ENCODE measurements at regions not wholly inside any gene's neighbourhood (a gene's known extent, or its start where the extent isn't known, plus 50 kb on each side); places are given as distances from the start of the nearest gene placed in this dataset.

- no peak for DNase-seq (ENCODE audit: low spot score)
Observed at GRCh38 chr2:52857722-52858121, 909.9 kb upstream of the CHAC2 start.

GRCh38 chr2:52852006-52852405 is 915.6 kb upstream of the CHAC2 start:
- DNase-seq (ENCODE audit: low spot score) = no peak

- DNase-seq (ENCODE audit: low spot score) = no peak
Observed at GRCh38 chr2:52844701-52845423, 922.7 kb upstream of the CHAC2 start.

GRCh38 chr2:52835909-52836308 is 931.7 kb upstream of the CHAC2 start:
- DNase-seq (ENCODE audit: low spot score) = no peak

- DNase-seq (ENCODE audit: low spot score) = no peak
Observed at GRCh38 chr2:52831216-52831615, 936.4 kb upstream of the CHAC2 start.

- no peak for DNase-seq (ENCODE audit: low spot score)
Observed at GRCh38 chr2:52828112-52828511, 939.5 kb upstream of the CHAC2 start.

- DNase-seq (ENCODE audit: low spot score) = no peak
Observed at GRCh38 chr2:52821631-52822030, 946.0 kb upstream of the CHAC2 start.

- no peak for DNase-seq (ENCODE audit: low spot score)
Observed at GRCh38 chr2:52818958-52819357, 948.6 kb upstream of the CHAC2 start.

- no peak for DNase-seq (ENCODE audit: low spot score)
Observed at GRCh38 chr2:52810460-52810859, 957.1 kb upstream of the CHAC2 start.

- no peak for DNase-seq (ENCODE audit: low spot score)
Observed at GRCh38 chr2:52805901-52806410, 961.6 kb upstream of the CHAC2 start.

- no peak for DNase-seq (ENCODE audit: low spot score)
Observed at GRCh38 chr2:52794581-52794980, 973.0 kb upstream of the CHAC2 start.

GRCh38 chr2:52779446-52779845 is 988.2 kb upstream of the CHAC2 start:
- DNase-seq (ENCODE audit: low spot score) = no peak

GRCh38 chr2:52776571-52776970 is 991.0 kb upstream of the CHAC2 start:
- DNase-seq (ENCODE audit: low spot score) = no peak

GRCh38 chr2:52775674-52776073 is 991.9 kb upstream of the CHAC2 start:
- DNase-seq (ENCODE audit: low spot score) = no peak

- no peak for DNase-seq (ENCODE audit: low spot score)
Observed at GRCh38 chr2:52765735-52766134, 1001.9 kb upstream of the CHAC2 start.

GRCh38 chr2:52749764-52750163 is 1017.8 kb upstream of the CHAC2 start:
- DNase-seq (ENCODE audit: low spot score) = no peak

GRCh38 chr2:52745144-52745543 is 1022.5 kb upstream of the CHAC2 start:
- DNase-seq (ENCODE audit: low spot score) = no peak

- DNase-seq (ENCODE audit: low spot score) = no peak
Observed at GRCh38 chr2:52732849-52733395, 1034.7 kb upstream of the CHAC2 start.

GRCh38 chr2:52724585-52724984 is 1043.0 kb upstream of the CHAC2 start:
- no peak for DNase-seq (ENCODE audit: low spot score)

- no peak for DNase-seq (ENCODE audit: low spot score)
Observed at GRCh38 chr2:52717836-52718235, 1049.8 kb upstream of the CHAC2 start.

- no peak for DNase-seq (ENCODE audit: low spot score)
Observed at GRCh38 chr2:52710810-52711618, 1056.6 kb upstream of the CHAC2 start.

- DNase-seq (ENCODE audit: low spot score) = no peak
Observed at GRCh38 chr2:52704251-52704650, 1063.4 kb upstream of the CHAC2 start.

- no peak for DNase-seq (ENCODE audit: low spot score)
Observed at GRCh38 chr2:52703004-52703403, 1064.6 kb upstream of the CHAC2 start.
